ENCODE measurements at regions not wholly inside any gene's neighbourhood (a gene's known extent, or its start where the extent isn't known, plus 50 kb on each side); places are given as distances from the start of the nearest gene placed in this dataset.

DNA sequence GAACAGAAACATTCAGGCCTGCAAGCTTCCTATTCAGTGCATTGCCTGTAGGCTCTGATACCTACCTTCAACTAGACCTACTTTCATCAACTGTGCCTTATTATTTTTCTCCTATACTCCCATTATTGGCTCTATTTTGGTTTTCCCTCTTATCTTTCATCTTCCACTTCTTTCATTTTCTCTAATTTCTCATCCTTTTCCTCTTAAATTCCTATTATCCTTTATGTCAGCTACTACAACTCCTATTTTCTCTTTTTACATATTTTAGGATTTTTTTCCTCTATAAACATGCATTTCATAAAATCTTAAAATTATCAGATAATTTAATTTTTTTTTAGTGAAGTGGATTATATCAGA, 61.6 kb upstream of the PRDM8 start:
- Mint-ChIP-seq H3K27me3 (ENCODE audit: unreplicated experiment) (peaks cover 1% of the 10 kb centered on the region), H3K4me3 (ENCODE audit: unreplicated experiment) (no peak overlapping the region), H3K36me3 (ENCODE audit: low read depth, unreplicated experiment) (no peaks in the 10 kb centered on the region), H3K4me1 (ENCODE audit: unreplicated experiment) (no peaks in the 10 kb centered on the region), H3K9me3 (ENCODE audit: unreplicated experiment) (no peaks in the 10 kb centered on the region), H3K27ac (ENCODE audit: unreplicated experiment) (no peak overlapping the region)
- DNase-seq (ENCODE audit: low spot score) = no peak
- TF ChIP-seq, protein P1, sequence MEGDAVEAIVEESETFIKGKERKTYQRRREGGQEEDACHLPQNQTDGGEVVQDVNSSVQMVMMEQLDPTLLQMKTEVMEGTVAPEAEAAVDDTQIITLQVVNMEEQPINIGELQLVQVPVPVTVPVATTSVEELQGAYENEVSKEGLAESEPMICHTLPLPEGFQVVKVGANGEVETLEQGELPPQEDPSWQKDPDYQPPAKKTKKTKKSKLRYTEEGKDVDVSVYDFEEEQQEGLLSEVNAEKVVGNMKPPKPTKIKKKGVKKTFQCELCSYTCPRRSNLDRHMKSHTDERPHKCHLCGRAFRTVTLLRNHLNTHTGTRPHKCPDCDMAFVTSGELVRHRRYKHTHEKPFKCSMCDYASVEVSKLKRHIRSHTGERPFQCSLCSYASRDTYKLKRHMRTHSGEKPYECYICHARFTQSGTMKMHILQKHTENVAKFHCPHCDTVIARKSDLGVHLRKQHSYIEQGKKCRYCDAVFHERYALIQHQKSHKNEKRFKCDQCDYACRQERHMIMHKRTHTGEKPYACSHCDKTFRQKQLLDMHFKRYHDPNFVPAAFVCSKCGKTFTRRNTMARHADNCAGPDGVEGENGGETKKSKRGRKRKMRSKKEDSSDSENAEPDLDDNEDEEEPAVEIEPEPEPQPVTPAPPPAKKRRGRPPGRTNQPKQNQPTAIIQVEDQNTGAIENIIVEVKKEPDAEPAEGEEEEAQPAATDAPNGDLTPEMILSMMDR (IDR thresholded peaks at IDR 0.05; ENCODE audit: unreplicated experiment) = no peak

GRCh38 chr4:80134936-80135701, 62.1 kb upstream of the ANTXR2 start:
- no peak for DNase-seq (ENCODE audit: low spot score)
- H3K36me3 Mint-ChIP-seq (ENCODE audit: low read depth, unreplicated experiment) = no peaks in the 10 kb centered on the region
- TF ChIP-seq, protein P1 (IDR thresholded peaks at IDR 0.05; ENCODE audit: unreplicated experiment) = no peak
- H3K9me3 Mint-ChIP-seq (ENCODE audit: unreplicated experiment) = no peaks in the 10 kb centered on the region
- no peak overlapping the region for H3K27ac Mint-ChIP-seq (ENCODE audit: unreplicated experiment)
- H3K4me1 Mint-ChIP-seq (ENCODE audit: unreplicated experiment) = no peaks in the 10 kb centered on the region
- peaks cover 1% of the 10 kb centered on the region for H3K27me3 Mint-ChIP-seq (ENCODE audit: unreplicated experiment)
- H3K4me3 Mint-ChIP-seq (ENCODE audit: unreplicated experiment) = no peak overlapping the region

- peaks cover 1% of the 10 kb centered on the region for H3K27me3 Mint-ChIP-seq (ENCODE audit: unreplicated experiment)
- H3K36me3 Mint-ChIP-seq (ENCODE audit: low read depth, unreplicated experiment) = no peaks in the 10 kb centered on the region
- peaks cover 6% of the 10 kb centered on the region for H3K4me1 Mint-ChIP-seq (ENCODE audit: unreplicated experiment)
- no peaks in the 10 kb centered on the region for H3K9me3 Mint-ChIP-seq (ENCODE audit: unreplicated experiment)
- TF ChIP-seq, protein P1 (IDR thresholded peaks at IDR 0.05; ENCODE audit: unreplicated experiment) = no peak
- H3K27ac Mint-ChIP-seq (ENCODE audit: unreplicated experiment) = no peak overlapping the region
- no peak for DNase-seq (ENCODE audit: low spot score)
- H3K4me3 Mint-ChIP-seq (ENCODE audit: unreplicated experiment) = no peak overlapping the region
These were observed 60.3 kb upstream of the ANTXR2 start for GRCh38 chr4:80133240-80133783.

DNA sequence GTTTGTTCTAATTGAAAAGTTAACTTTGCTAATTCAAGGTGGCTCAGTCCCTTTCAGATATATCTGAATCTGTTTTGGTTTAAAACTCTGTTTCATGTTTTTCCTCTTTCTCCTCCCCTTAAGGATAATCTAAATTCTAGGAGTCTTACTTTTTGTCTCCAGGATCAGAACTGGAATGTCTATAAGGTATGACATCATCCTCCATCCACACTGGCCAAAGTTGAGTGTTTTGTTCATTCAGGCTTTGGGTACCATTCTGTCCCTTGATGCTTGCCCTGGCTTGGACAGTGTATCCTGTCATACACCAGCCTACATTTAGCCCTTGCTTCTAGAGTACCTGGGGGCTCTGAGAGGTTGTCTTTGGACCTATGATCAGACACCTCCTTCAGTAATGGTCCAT, 56.8 kb upstream of the ANTXR2 start:
- H3K9me3 Mint-ChIP-seq (ENCODE audit: unreplicated experiment) = no peaks in the 10 kb centered on the region
- TF ChIP-seq, protein P1 (IDR thresholded peaks at IDR 0.05; ENCODE audit: unreplicated experiment) = no peak
- H3K27ac Mint-ChIP-seq (ENCODE audit: unreplicated experiment) = no peak overlapping the region
- peaks cover 22% of the 10 kb centered on the region for H3K4me1 Mint-ChIP-seq (ENCODE audit: unreplicated experiment)
- no peaks in the 10 kb centered on the region for H3K36me3 Mint-ChIP-seq (ENCODE audit: low read depth, unreplicated experiment)
- DNase-seq (ENCODE audit: low spot score) = no peak
- no peak overlapping the region for H3K4me3 Mint-ChIP-seq (ENCODE audit: unreplicated experiment)
- H3K27me3 Mint-ChIP-seq (ENCODE audit: unreplicated experiment) = no peaks in the 10 kb centered on the region

- DNase-seq (ENCODE audit: low spot score) = no peak
- Mint-ChIP-seq H3K4me1 (ENCODE audit: unreplicated experiment) (peaks cover 22% of the 10 kb centered on the region), H3K4me3 (ENCODE audit: unreplicated experiment) (no peak overlapping the region), H3K9me3 (ENCODE audit: unreplicated experiment) (no peaks in the 10 kb centered on the region), H3K27ac (ENCODE audit: unreplicated experiment) (no peak overlapping the region), H3K36me3 (ENCODE audit: low read depth, unreplicated experiment) (no peaks in the 10 kb centered on the region), H3K27me3 (ENCODE audit: unreplicated experiment) (no peaks in the 10 kb centered on the region)
- TF ChIP-seq, protein P1 (IDR thresholded peaks at IDR 0.05; ENCODE audit: unreplicated experiment) = no peak
These were observed 55.9 kb upstream of the ANTXR2 start for GRCh38 chr4:80128941-80129340.
